GM18517 (cell line): ENCODE measurements at regions not wholly inside any gene's neighbourhood (a gene's known extent, or its start where the extent isn't known, plus 50 kb on each side); places are given as distances from the start of the nearest gene placed in this dataset.

Experiments
- ATAC-seq: cut with Tn5 transposase; IDR thresholded peaks from one replicate; pipeline ENCODE4 v1.9.1; 2021; ENCODE audit warnings: mild to moderate bottlenecking, moderate library complexity; ENCODE audit not compliant: unreplicated experiment

DNA sequence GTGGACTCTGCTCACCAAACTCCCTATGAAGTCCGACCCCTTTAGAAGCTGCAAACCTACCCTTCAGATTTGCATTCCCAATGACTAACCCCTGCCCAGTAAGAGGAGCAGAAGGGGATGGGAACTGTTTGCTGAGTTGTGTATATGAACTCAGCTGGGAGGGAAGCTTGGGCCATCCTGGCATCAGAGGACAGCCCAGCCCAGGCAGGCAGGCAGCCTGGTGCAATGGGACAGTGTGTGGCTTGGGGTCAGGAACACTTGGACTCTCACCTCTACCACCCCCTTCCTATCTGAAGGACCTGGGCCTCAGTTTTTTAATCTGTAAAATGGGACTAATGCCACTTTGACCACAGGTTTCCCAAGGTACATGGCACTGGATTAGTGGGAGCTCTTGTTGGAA, 147.4 kb upstream of the GPR26 start:
- no peak for ATAC-seq

GRCh38 chr10:123519861-123520260, 146.3 kb upstream of the GPR26 start:
- no peak for ATAC-seq

- no peak for ATAC-seq
Observed at GRCh38 chr10:123521076-123521475, 145.1 kb upstream of the GPR26 start.

DNA sequence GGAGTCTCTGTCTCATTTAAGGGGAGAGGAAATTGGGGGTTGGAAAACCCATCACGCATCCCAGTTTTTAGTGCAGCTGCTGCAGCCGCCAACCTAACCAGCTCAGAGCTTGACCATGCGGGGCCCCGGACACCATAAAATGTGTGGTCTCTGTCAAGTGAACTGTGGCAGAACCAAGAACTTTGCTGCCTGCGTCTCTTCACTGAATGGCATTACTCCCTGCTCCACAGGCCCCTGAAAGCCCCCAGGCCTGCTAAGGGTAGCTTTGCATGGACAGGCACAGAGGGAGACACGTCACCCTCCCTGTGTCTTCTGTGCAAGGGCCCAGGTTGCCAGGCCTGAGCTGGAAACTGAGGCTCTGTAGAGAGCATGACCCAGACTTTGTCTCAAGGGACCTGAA, 144.6 kb upstream of the GPR26 start:
- ATAC-seq: no peak

GRCh38 chr10:123522702-123523312, 143.3 kb upstream of the GPR26 start:
- no peak for ATAC-seq

DNA sequence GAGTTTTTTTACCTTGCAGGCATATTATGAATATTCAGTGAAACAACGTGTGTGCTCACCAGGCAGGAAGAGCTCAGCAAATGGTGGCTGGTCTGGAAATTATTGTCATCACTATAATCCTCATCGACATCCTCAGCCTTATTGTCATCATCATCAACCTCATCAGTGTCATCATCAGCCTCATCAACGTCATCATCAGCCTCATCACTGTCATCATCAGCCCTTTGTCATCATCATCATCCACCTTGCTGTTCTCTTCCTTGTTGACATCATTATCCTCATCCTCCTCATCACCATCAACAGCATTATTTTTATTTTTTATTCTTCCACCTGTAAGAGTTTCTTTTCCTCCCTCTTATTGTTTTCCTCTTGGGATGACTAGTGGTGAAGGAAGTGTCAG, 142.3 kb upstream of the GPR26 start:
- ATAC-seq: no peak

- no peak for ATAC-seq
Observed at GRCh38 chr10:123526356-123527064, 139.6 kb upstream of the GPR26 start.

- ATAC-seq: no peak
Observed at GRCh38 chr10:123527151-123527550, 139.0 kb upstream of the GPR26 start.

- no peak for ATAC-seq
Observed at GRCh38 chr10:123529146-123529760, 136.9 kb upstream of the GPR26 start.

- ATAC-seq: no peak
Observed at GRCh38 chr10:123530166-123530870, 135.8 kb upstream of the GPR26 start.

DNA sequence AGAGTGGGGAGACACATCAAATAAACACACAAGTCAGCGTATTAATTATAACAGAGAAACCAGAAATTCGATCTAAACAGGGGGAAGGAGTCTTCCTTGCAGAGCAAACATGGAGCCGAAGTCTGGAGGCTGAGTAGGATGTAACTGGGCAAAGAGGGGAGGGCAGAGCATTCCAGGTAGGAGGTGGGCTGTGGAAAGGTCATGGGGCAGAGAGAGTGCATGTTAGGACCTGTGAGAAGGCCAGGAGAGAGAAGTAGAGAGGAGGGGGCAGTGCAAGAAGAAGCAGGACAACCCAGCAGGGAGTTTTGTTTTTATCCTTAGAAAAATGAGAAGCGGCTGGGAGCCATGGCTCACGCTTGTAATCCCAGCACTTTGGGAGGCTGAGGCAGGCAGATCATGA, 130.8 kb upstream of the GPR26 start:
- no peak for ATAC-seq

DNA sequence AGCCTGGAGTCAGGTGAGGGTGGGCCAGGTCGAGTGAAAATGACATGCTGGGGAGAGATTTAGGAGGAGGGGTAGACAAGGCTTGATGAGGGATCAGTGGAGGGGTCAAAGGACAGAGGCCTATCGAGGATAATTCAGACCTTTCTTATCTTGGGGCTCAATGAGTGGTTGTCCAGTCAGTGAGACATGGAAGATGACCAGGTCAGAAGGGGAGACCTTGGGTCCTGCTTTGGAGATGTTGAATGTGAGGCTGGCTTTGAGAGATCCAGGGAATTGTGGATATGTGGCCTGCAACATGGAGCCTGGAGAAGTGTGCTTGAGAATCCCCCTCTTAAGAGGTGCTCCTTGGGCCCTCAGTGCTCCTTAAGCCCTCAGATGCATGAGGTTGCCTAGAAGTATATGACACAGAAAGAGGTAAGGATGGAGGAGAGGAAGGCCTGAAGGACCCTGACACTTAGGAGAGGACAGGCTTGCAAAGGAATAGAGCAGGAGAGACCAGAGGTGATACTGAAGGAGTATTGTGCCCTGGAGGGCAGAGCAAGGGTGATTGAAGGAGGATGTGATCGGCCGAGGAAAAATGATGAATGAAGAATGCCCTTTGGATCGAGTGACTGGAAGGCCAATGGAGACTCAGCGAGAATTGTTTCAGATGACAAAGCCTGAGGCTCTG, 129.8 kb upstream of the GPR26 start:
- no peak for ATAC-seq

DNA sequence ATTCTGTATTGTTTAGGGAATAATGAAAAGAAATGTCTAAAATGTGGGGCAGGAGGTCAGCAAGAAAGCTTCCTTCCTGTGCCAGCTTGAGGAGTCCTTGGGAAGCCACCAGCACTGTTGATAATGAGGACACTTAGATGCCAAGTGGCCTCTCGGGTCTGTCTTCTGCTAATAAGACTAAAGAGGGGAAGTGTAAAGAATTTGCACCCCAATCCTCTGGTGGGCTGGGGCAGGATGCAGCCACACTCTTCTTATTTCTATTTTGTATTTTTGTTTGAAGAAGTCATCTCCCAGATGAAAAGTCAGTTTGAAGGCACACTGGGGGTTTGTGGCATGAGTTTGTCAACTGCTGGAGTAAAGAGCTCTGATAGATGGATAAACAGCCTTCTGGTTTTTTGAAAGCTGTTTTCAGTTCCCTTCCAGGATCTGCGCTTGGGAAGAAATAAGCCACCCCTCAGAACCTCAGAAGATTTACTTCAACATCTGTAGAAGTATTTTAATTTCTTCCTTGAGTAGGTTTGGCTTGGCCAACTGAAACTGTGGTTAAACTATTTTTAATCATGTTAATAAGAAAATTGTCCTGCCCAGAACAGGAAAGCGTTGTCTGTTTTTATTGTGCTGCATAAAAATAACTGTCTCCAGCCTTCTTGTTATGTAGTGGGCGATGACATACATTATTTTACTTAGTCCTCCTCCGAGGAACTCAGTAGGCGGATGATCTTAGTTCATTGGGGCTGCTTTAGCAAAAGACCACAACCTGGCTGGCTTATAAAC, 128.8 kb upstream of the GPR26 start:
- ATAC-seq: no peak

GRCh38 chr10:123538401-123539320, 127.5 kb upstream of the GPR26 start:
- no peak for ATAC-seq

DNA sequence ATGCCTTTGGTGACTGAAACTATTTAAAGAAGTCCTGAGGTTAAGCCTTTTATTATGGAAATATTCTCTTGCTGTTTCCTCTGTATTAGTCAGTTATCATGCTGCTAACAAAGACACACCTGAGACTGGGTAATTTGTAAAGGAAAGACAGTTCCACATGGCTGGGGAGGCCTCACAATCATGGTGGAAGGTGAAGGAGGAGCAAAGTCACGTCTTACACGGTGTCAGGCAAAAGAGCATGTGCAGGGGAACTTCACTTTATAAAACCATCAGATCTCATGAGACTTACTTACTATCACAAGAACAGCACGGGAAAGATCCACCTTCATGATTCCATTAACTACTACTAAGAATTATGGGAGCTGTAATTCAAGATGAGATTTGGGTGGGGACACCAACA, 121.2 kb upstream of the GPR26 start:
- no peak for ATAC-seq

DNA sequence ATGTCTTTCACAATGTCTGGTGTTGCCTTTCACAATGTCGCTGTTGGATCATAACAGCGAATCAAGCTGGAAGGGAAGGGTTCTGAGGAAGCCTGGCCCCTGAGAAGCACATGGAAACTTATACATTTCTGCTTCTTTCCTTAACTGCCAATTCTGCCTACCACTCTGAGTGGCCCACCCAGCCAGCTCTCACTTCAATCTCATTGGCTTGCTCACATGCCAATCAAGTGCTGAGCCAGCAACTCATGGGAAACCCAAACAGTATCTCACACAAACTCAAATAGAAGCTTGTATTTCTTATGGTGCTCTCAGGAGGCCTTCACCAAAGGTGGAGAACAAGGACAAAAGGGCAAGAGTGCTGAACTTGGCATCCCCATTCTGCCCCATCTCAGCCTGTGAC, 117.4 kb upstream of the GPR26 start:
- no peak for ATAC-seq

- no peak for ATAC-seq
Observed at GRCh38 chr10:123549761-123550454, 116.2 kb upstream of the GPR26 start.

GRCh38 chr10:123550675-123551096, 115.5 kb upstream of the GPR26 start:
- ATAC-seq: no peak

DNA sequence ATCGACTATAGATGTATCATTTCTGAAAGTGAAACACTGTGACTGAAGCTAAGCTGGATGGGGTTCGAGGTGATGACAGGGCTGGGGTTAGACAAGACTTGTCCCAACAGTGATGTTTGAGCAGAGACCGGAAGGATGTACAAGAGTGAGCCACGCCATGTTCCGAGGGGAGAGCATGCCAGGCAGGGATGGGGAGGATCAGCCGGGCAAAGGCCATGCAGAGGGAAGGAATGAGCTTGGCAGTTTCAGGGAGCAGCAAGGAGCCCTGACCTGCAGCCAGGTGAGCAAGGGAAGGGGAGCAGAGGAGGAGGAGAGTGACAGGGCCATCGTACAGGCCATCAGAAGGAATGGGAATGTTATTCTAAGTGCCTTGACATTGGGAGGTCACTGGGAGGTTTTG, 114.9 kb upstream of the GPR26 start:
- no peak for ATAC-seq
